SK-N-MC (cell line): ENCODE measurements at regions not wholly inside any gene's neighbourhood (a gene's known extent, or its start where the extent isn't known, plus 50 kb on each side); places are given as distances from the start of the nearest gene placed in this dataset.

Experiments used
- EZH2 ChIP-seq: fragments of 200-600 bp; sonication (generic); IDR thresholded peaks from one replicate; pipeline ENCODE4 v1.6.1; 2017; ENCODE audit warnings: antibody characterized with exemption
- FOXP2 ChIP-seq: optimal IDR thresholded peaks from 2 replicates; pipeline ENCODE3; 2011; ENCODE audit warnings: mild to moderate bottlenecking, moderate library complexity; ENCODE audit not compliant: insufficient read depth; ENCODE audit errors: extremely low read length, control extremely low read depth
- POLR2AphosphoS5 ChIP-seq: IDR thresholded peaks from 2 replicates; pipeline ENCODE4 v1.6.1; 2012; ENCODE audit warnings: mild to moderate bottlenecking, low read depth, low read length, borderline replicate concordance

- TF ChIP-seq EZH2: no peak
- TF ChIP-seq POLR2AphosphoS5: no peak
- TF ChIP-seq FOXP2: no peak
These were observed 1023.0 kb upstream of the ATXN7L3B start for GRCh38 chr12:73514672-73515071.
